Neural cell (in vitro differentiated cells): ENCODE measurements at regions not wholly inside any gene's neighbourhood (a gene's known extent, or its start where the extent isn't known, plus 50 kb on each side); places are given as distances from the start of the nearest gene placed in this dataset.

Experiments used
- EP300 ChIP-seq: fragments of 450-650 bp; conservative IDR thresholded peaks from 2 replicates; pipeline ENCODE4 v1.6.1; 2014; ENCODE audit warnings: antibody characterized with exemption, mild to moderate bottlenecking, moderate library complexity; ENCODE audit not compliant: poor library complexity, severe bottlenecking
- EZH2 ChIP-seq: fragments of 200-600, 300-800 bp; shearing (Covaris generic), sonication (generic); IDR thresholded peaks from 2 replicates; pipeline ENCODE4 v1.6.1; 2014; ENCODE audit warnings: antibody characterized with exemption, low read length, borderline replicate concordance, mild to moderate bottlenecking; ENCODE audit not compliant: insufficient read depth, poor library complexity, severe bottlenecking
- POLR2AphosphoS5 ChIP-seq: IDR thresholded peaks from 2 replicates; pipeline ENCODE4 v1.6.1; 2012
- RAD21 ChIP-seq: fragments of 450-650 bp; conservative IDR thresholded peaks from 2 replicates; pipeline ENCODE4 v1.6.1; 2014; ENCODE audit warnings: antibody characterized with exemption, mild to moderate bottlenecking, moderate library complexity
- TF ChIP-seq, protein P1 (sequence below): fragments of 450-650 bp; IDR thresholded peaks from 2 replicates; pipeline ENCODE4 v1.5.1; 2014; ENCODE audit warnings: antibody characterized with exemption, mild to moderate bottlenecking, moderate library complexity; ENCODE audit not compliant: poor library complexity, severe bottlenecking
- TF ChIP-seq, protein P2 (sequence below): IDR thresholded peaks from 2 replicates; pipeline ENCODE4 v1.6.1; 2012; ENCODE audit warnings: borderline replicate concordance

DNA sequence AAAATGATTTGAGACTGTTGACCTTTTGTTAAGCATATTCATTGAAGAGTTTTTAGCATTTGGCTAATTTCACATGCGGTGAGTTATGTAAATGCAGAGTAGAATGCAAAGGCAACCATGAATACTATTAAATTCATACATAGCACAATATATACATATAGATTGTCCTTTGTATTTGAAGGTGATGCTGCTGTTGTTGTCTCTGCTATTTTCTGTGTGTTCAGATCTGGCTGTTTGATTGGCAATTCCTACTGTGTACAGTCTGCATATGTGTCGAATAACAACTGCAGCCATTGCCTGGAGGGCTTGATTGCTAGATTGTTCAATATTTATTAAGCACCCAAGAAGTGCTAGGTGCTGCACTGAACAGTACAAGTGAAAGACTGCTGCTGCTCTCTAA, 187.4 kb downstream of the FOXG1 start:
- TF ChIP-seq, protein P1, sequence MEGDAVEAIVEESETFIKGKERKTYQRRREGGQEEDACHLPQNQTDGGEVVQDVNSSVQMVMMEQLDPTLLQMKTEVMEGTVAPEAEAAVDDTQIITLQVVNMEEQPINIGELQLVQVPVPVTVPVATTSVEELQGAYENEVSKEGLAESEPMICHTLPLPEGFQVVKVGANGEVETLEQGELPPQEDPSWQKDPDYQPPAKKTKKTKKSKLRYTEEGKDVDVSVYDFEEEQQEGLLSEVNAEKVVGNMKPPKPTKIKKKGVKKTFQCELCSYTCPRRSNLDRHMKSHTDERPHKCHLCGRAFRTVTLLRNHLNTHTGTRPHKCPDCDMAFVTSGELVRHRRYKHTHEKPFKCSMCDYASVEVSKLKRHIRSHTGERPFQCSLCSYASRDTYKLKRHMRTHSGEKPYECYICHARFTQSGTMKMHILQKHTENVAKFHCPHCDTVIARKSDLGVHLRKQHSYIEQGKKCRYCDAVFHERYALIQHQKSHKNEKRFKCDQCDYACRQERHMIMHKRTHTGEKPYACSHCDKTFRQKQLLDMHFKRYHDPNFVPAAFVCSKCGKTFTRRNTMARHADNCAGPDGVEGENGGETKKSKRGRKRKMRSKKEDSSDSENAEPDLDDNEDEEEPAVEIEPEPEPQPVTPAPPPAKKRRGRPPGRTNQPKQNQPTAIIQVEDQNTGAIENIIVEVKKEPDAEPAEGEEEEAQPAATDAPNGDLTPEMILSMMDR = no peak
- TF ChIP-seq EP300 (peak; percentile 74), RAD21 (no peak), POLR2AphosphoS5 (peak; percentile 67), EZH2 (no peak)
- TF ChIP-seq, protein P2, sequence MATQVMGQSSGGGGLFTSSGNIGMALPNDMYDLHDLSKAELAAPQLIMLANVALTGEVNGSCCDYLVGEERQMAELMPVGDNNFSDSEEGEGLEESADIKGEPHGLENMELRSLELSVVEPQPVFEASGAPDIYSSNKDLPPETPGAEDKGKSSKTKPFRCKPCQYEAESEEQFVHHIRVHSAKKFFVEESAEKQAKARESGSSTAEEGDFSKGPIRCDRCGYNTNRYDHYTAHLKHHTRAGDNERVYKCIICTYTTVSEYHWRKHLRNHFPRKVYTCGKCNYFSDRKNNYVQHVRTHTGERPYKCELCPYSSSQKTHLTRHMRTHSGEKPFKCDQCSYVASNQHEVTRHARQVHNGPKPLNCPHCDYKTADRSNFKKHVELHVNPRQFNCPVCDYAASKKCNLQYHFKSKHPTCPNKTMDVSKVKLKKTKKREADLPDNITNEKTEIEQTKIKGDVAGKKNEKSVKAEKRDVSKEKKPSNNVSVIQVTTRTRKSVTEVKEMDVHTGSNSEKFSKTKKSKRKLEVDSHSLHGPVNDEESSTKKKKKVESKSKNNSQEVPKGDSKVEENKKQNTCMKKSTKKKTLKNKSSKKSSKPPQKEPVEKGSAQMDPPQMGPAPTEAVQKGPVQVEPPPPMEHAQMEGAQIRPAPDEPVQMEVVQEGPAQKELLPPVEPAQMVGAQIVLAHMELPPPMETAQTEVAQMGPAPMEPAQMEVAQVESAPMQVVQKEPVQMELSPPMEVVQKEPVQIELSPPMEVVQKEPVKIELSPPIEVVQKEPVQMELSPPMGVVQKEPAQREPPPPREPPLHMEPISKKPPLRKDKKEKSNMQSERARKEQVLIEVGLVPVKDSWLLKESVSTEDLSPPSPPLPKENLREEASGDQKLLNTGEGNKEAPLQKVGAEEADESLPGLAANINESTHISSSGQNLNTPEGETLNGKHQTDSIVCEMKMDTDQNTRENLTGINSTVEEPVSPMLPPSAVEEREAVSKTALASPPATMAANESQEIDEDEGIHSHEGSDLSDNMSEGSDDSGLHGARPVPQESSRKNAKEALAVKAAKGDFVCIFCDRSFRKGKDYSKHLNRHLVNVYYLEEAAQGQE = no peak
